Loucy (cell line): ENCODE measurements at regions not wholly inside any gene's neighbourhood (a gene's known extent, or its start where the extent isn't known, plus 50 kb on each side); places are given as distances from the start of the nearest gene placed in this dataset.

Source experiments
- H2AFZ ChIP-seq: fragments of 200-600 bp; sonication (generic); 2 replicates; pipeline ENCODE4 v1.6.0; 2016; ENCODE audit warnings: antibody characterized with exemption, mild to moderate bottlenecking, low read length, moderate library complexity
- H3F3A ChIP-seq: fragments of 200-600 bp; 2 replicates; pipeline ENCODE4 v1.6.0; 2016; ENCODE audit warnings: antibody characterized with exemption, low read depth, mild to moderate bottlenecking
- H3K27me3 ChIP-seq: fragments of 200-600 bp; sonication (generic); 2 replicates; pipeline ENCODE4 v1.6.1; 2014; ENCODE audit warnings: low read length, mild to moderate bottlenecking; ENCODE audit not compliant: insufficient read depth, poor library complexity, severe bottlenecking
- H3K36me3 ChIP-seq: fragments of 200-600 bp; sonication (generic); 2 replicates; pipeline ENCODE4 v1.6.1; 2016; ENCODE audit warnings: low read length; ENCODE audit not compliant: insufficient read depth
- H3K4me1 ChIP-seq: fragments of 200-600 bp; sonication (generic); 2 replicates; pipeline ENCODE4 v1.5.1; 2014; ENCODE audit warnings: low read length, mild to moderate bottlenecking; ENCODE audit not compliant: insufficient read depth, poor library complexity, severe bottlenecking
- H3K4me2 ChIP-seq: fragments of 200-600 bp; sonication (generic); 2 replicates; pipeline ENCODE4 v1.6.0; 2014; ENCODE audit warnings: antibody characterized with exemption, low read length, low read depth, mild to moderate bottlenecking; ENCODE audit not compliant: poor library complexity, severe bottlenecking
- H3K4me3 ChIP-seq: fragments of 200-600 bp; sonication (generic); 2 replicates; pipeline ENCODE4 v1.5.1; 2014; ENCODE audit warnings: low read length, mild to moderate bottlenecking, mixed read lengths; ENCODE audit not compliant: poor library complexity, severe bottlenecking
- H3K79me2 ChIP-seq: fragments of 200-600 bp; sonication (generic); 2 replicates; pipeline ENCODE4 v1.6.1; 2014; ENCODE audit warnings: low read length; ENCODE audit not compliant: insufficient read depth
- H3K9ac ChIP-seq: fragments of 200-600 bp; sonication (generic); 2 replicates; pipeline ENCODE4 v1.6.0; 2014; ENCODE audit warnings: mild to moderate bottlenecking, low read depth, low read length, moderate library complexity; ENCODE audit not compliant: poor library complexity, severe bottlenecking
- H3K9me2 ChIP-seq: fragments of 200-600 bp; sonication (generic); replicated peaks from 2 replicates; pipeline ENCODE4 v1.6.1; 2016; ENCODE audit warnings: low read depth, low read length, mixed read lengths
- H3K9me3 ChIP-seq: fragments of 200-600 bp; sonication (generic); 2 replicates; pipeline ENCODE4 v1.6.1; 2014; ENCODE audit warnings: mild to moderate bottlenecking, antibody characterized with exemption, low read length, low read depth; ENCODE audit not compliant: insufficient read depth
- H4K20me1 ChIP-seq: fragments of 200-600 bp; sonication (generic); 2 replicates; pipeline ENCODE4 v1.6.0; 2014; ENCODE audit warnings: antibody characterized with exemption, low read length, mild to moderate bottlenecking; ENCODE audit not compliant: insufficient read depth, poor library complexity, severe bottlenecking
- CTCF ChIP-seq: fragments of 200-600 bp; sonication (generic); conservative IDR thresholded peaks from 2 replicates; pipeline ENCODE4 v1.5.1; 2014; ENCODE audit warnings: mild to moderate bottlenecking, antibody characterized with exemption, low read length
- EZH2phosphoT487 ChIP-seq: fragments of 200-600 bp; IDR thresholded peaks from 2 replicates; pipeline ENCODE4 v1.6.1; 2018; ENCODE audit warnings: antibody characterized with exemption, mild to moderate bottlenecking, moderate library complexity, borderline replicate concordance

- TF ChIP-seq CTCF (no peak), EZH2phosphoT487 (no peak)
- Histone ChIP-seq H3K27me3 (no peaks in the 10 kb centered on the region), H3K79me2 (no peaks in the 10 kb centered on the region)
Observed at GRCh38 chr3:158936530-158937113, 134.8 kb downstream of the MFSD1 start.

GRCh38 chr3:158950178-158950901 is 148.5 kb downstream of the MFSD1 start:
- no peaks in the 10 kb centered on the region for H3K4me1 ChIP-seq
- no peak overlapping the region for H2AFZ ChIP-seq
- H3K4me2 ChIP-seq = no peak overlapping the region
- no peak overlapping the region for H3K4me3 ChIP-seq
- no peaks in the 10 kb centered on the region for H3F3A ChIP-seq
- no peaks in the 10 kb centered on the region for H3K27me3 ChIP-seq
- H3K79me2 ChIP-seq = no peaks in the 10 kb centered on the region
- no peaks in the 10 kb centered on the region for H3K36me3 ChIP-seq
- no peaks in the 10 kb centered on the region for H4K20me1 ChIP-seq
- no peaks in the 10 kb centered on the region for H3K9me2 ChIP-seq
- H3K9ac ChIP-seq = no peak overlapping the region
- TF ChIP-seq CTCF = no peak
- TF ChIP-seq EZH2phosphoT487 = no peak
- H3K9me3 ChIP-seq = no peaks in the 10 kb centered on the region

More at GRCh38 chr3:158936530-158937113, 134.8 kb downstream of the MFSD1 start:
- Histone ChIP-seq H3K4me3 (no peak overlapping the region), H3F3A (no peaks in the 10 kb centered on the region), H3K9ac (no peak overlapping the region), H3K36me3 (no peaks in the 10 kb centered on the region), H4K20me1 (no peaks in the 10 kb centered on the region), H2AFZ (no peak overlapping the region; the same call in 1 of the 2 replicates), H3K9me3 (no peaks in the 10 kb centered on the region), H3K4me2 (no peak overlapping the region), H3K4me1 (peaks cover 4% of the 10 kb centered on the region), H3K9me2 (no peaks in the 10 kb centered on the region)

- Histone ChIP-seq H3F3A (no peaks in the 10 kb centered on the region), H4K20me1 (no peaks in the 10 kb centered on the region), H3K9me2 (no peaks in the 10 kb centered on the region), H3K4me1 (no peaks in the 10 kb centered on the region), H3K79me2 (no peaks in the 10 kb centered on the region), H3K4me3 (no peak overlapping the region), H3K9ac (no peak overlapping the region), H3K27me3 (no peaks in the 10 kb centered on the region), H2AFZ (no peak overlapping the region), H3K9me3 (no peaks in the 10 kb centered on the region), H3K36me3 (no peaks in the 10 kb centered on the region), H3K4me2 (no peak overlapping the region)
- TF ChIP-seq CTCF (no peak), EZH2phosphoT487 (no peak)
Observed at GRCh38 chr3:158953131-158953530, 151.3 kb downstream of the MFSD1 start.
